Keratinocyte (primary cell): ENCODE measurements at regions not wholly inside any gene's neighbourhood (a gene's known extent, or its start where the extent isn't known, plus 50 kb on each side); places are given as distances from the start of the nearest gene placed in this dataset.

Source experiments
- CTCF ChIP-seq, 3 experiments: IDR thresholded peaks in 1 of 3; conservative IDR thresholded peaks in 1 of 3; optimal IDR thresholded peaks in 1 of 3; 2 replicates in 2 of 3; 3 replicates in 1 of 3; pipeline versions ENCODE3 to v1.5.1; 2011; ENCODE audit warnings: low read length in 3 of 3, mild to moderate bottlenecking in 3 of 3, moderate library complexity in 2 of 3, control low read depth in 1 of 3, inconsistent platforms in 1 of 3; ENCODE audit not compliant: insufficient read depth in 2 of 3; ENCODE audit errors: extremely low read depth in 1 of 3
- EZH2 ChIP-seq: IDR thresholded peaks from one replicate; pipeline ENCODE4 v1.6.1; 2012; ENCODE audit warnings: inconsistent platforms, mild to moderate bottlenecking, low read length, moderate library complexity

- TF ChIP-seq CTCF (optimal IDR thresholded peaks at IDR 0.05 in 1 of 3, IDR thresholded peaks at IDR 0.05 in 1 of 3, conservative IDR thresholded peaks at IDR 0.05 in 1 of 3; ENCODE audit: extremely low read depth in 1 of 3, insufficient read depth in 2 of 3, low read length in 3 of 3), result no peak
- TF ChIP-seq EZH2, result no peak
These were observed 612.5 kb upstream of the PRR20A start for GRCh38 chr13:56528040-56528790.
